AG04450 (cell line): ENCODE measurements at regions not wholly inside any gene's neighbourhood (a gene's known extent, or its start where the extent isn't known, plus 50 kb on each side); places are given as distances from the start of the nearest gene placed in this dataset.

Source experiments
- CTCF ChIA-PET: fragments of 300-600, 350-600 bp; formaldehyde crosslinking; extraction: SDS; loops from one replicate; lab custom pipeline; 2022; ENCODE audit warnings: antibody characterized with exemption, inconsistent platforms; lab: Charles Lee
- POLR2A ChIA-PET: fragments of 350-600 bp; formaldehyde crosslinking; extraction: SDS; loops from one replicate; lab custom pipeline; 2021; ENCODE audit warnings: antibody characterized with exemption, inconsistent platforms; lab: Yijun Ruan, JAX
- DNase-seq: peaks from one replicate; pipeline ENCODE4 v3.0.0-alpha.2; 2011; ENCODE audit warnings: low read depth, low spot score
- H3K27ac ChIP-seq: one replicate; pipeline ENCODE4 v1.5.1; 2012; ENCODE audit warnings: low read depth, low read length, control low read depth
- H3K27me3 ChIP-seq: one replicate; pipeline ENCODE4 v1.6.0; 2012; ENCODE audit warnings: low read length; ENCODE audit not compliant: control insufficient read depth, insufficient read depth
- H3K4me3 ChIP-seq: 2 replicates; pipeline ENCODE4 v1.5.1; 2011; ENCODE audit warnings: mild to moderate bottlenecking, low read depth, low read length, control low read depth
- H3K9me3 ChIP-seq: 2 replicates; pipeline ENCODE4 v1.5.1; 2012; ENCODE audit warnings: low read length; ENCODE audit not compliant: control insufficient read depth, insufficient read depth
- CTCF ChIP-seq: IDR thresholded peaks from 2 replicates; pipeline ENCODE4 v1.5.1; 2011; ENCODE audit warnings: low read depth, low read length, control low read depth, inconsistent platforms

- Histone ChIP-seq H3K27ac (no peak overlapping the region), H3K4me3 (no peak overlapping the region), H3K27me3 (no peaks in the 10 kb centered on the region), H3K9me3 (peaks cover 17% of the 10 kb centered on the region)
- TF ChIP-seq CTCF = no peak
- ChIA-PET CTCF (no interaction called here), POLR2A (no interaction called here)
- DNase-seq = no peak
Observed at GRCh38 chr7:148472406-148472805, 118.2 kb upstream of the C7orf33 start.

GRCh38 chr7:148473703-148474480, 116.7 kb upstream of the C7orf33 start:
- no peak overlapping the region for H3K4me3 ChIP-seq
- TF ChIP-seq CTCF = no peak
- ChIA-PET POLR2A (no interaction called here), CTCF (no interaction called here)
- no peak overlapping the region for H3K27ac ChIP-seq
- H3K27me3 ChIP-seq = no peaks in the 10 kb centered on the region
- DNase-seq = no peak
- H3K9me3 ChIP-seq = peaks cover 8% of the 10 kb centered on the region

- ChIA-PET POLR2A (no interaction called here), CTCF (no interaction called here)
- H3K27me3 ChIP-seq = no peaks in the 10 kb centered on the region
- no peak overlapping the region for H3K27ac ChIP-seq
- peaks cover 8% of the 10 kb centered on the region for H3K9me3 ChIP-seq
- no peak overlapping the region for H3K4me3 ChIP-seq
- no peak for DNase-seq
- no peak for TF ChIP-seq CTCF
Observed at GRCh38 chr7:148474481-148475025, 116.0 kb upstream of the C7orf33 start.

GRCh38 chr7:148478551-148478950, 112.0 kb upstream of the C7orf33 start:
- ChIA-PET CTCF (no interaction called here), POLR2A (no interaction called here)
- H3K27ac ChIP-seq = no peak overlapping the region
- no peak for DNase-seq
- H3K27me3 ChIP-seq = no peaks in the 10 kb centered on the region
- peaks cover 5% of the 10 kb centered on the region; the same call in 1 of the 2 replicates for H3K9me3 ChIP-seq
- H3K4me3 ChIP-seq = no peak overlapping the region
- no peak for TF ChIP-seq CTCF

- Histone ChIP-seq H3K27ac (no peak overlapping the region), H3K27me3 (no peaks in the 10 kb centered on the region), H3K4me3 (no peak overlapping the region), H3K9me3 (peaks cover 5% of the 10 kb centered on the region; the same call in 1 of the 2 replicates)
- ChIA-PET POLR2A (no interaction called here), CTCF (no interaction called here)
- TF ChIP-seq CTCF = no peak
- no peak for DNase-seq
Observed at GRCh38 chr7:148480479-148481146, 110.0 kb upstream of the C7orf33 start.
